ENCODE measurements at regions not wholly inside any gene's neighbourhood (a gene's known extent, or its start where the extent isn't known, plus 50 kb on each side); places are given as distances from the start of the nearest gene placed in this dataset.

DNA sequence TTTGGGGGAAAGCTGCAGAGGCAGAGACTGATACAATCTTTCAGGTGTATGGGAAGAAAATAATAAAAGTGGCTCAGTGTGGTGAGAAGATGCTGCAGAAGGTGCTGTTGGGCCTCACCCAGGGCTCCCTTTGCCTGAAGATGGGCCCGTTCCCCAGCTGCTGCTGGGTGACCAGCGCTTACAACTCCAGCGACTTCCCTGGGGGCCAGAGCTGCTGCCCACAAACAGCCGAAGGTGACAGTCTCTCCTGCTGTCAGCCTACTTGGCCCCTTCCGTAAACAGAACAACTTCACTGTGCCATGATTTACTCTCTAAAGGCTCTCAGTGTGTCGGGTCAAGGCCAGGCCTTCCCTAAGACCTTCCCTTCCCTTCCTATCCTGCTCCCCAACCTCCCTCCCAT is 93.6 kb upstream of the PCBD1 start:
- Mint-ChIP-seq H3K9me3 (ENCODE audit: insufficient read depth) (no peaks in the 10 kb centered on the region), H3K27ac (no peak overlapping the region), H3K27me3 (peaks cover 5% of the 10 kb centered on the region), H3K4me3 (no peak overlapping the region), H3K4me1 (peaks cover 12% of the 10 kb centered on the region)
- H3K9ac ChIP-seq (ENCODE audit: low read length) = peak overlapping the region; percentile 48
- TF ChIP-seq EZH2 (IDR thresholded peaks at IDR 0.05; ENCODE audit: borderline replicate concordance, insufficient read depth, low read depth, low read length, poor library complexity, severe bottlenecking) = no peak
- TF ChIP-seq, protein P1, sequence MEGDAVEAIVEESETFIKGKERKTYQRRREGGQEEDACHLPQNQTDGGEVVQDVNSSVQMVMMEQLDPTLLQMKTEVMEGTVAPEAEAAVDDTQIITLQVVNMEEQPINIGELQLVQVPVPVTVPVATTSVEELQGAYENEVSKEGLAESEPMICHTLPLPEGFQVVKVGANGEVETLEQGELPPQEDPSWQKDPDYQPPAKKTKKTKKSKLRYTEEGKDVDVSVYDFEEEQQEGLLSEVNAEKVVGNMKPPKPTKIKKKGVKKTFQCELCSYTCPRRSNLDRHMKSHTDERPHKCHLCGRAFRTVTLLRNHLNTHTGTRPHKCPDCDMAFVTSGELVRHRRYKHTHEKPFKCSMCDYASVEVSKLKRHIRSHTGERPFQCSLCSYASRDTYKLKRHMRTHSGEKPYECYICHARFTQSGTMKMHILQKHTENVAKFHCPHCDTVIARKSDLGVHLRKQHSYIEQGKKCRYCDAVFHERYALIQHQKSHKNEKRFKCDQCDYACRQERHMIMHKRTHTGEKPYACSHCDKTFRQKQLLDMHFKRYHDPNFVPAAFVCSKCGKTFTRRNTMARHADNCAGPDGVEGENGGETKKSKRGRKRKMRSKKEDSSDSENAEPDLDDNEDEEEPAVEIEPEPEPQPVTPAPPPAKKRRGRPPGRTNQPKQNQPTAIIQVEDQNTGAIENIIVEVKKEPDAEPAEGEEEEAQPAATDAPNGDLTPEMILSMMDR (IDR thresholded peaks at IDR 0.05) = no peak
- peak overlapping the region in 1 of 2 donors; percentile 19 for H3K27ac ChIP-seq (ENCODE audit: low read length in 2 of 2)
- H3K4me2 ChIP-seq (replicated peaks; ENCODE audit: low read depth, low read length, poor library complexity, severe bottlenecking) = peak overlapping the region; percentile 57
- H3K4me1 ChIP-seq (ENCODE audit: control insufficient read depth in 2 of 2, insufficient read depth in 2 of 2, low read length in 2 of 2) = peaks cover 5 to 9% of the 10 kb centered on the region in 2 donors
- H3K27me3 ChIP-seq (replicated peaks in 1 of 4; ENCODE audit: control extremely low read depth in 1 of 4, control insufficient read depth in 3 of 4, insufficient read depth in 4 of 4, low read length in 3 of 4) = no peaks in the 10 kb centered on the region
- ChIA-PET POLR2A (no interaction called here), CTCF (no interaction called here)
- 72% methylated on average over 6 of the region's 6 CpGs for WGBS (ENCODE audit: insufficient coverage)
- DNase-seq (no peak), ATAC-seq (ENCODE audit: low read depth) (no peak)
- H3K79me2 ChIP-seq (ENCODE audit: control insufficient read depth, insufficient read depth, low read length) = no peaks in the 10 kb centered on the region
- no peaks in the 10 kb centered on the region for H4K20me1 ChIP-seq (ENCODE audit: control insufficient read depth, insufficient read depth, low read length, poor library complexity, severe bottlenecking)
- no peak overlapping the region for H3K4me3 ChIP-seq (ENCODE audit: control extremely low read depth in 1 of 5, extremely low read depth in 1 of 5, insufficient read depth in 1 of 5, low read depth in 2 of 5, low read length in 4 of 5)
- H3K36me3 ChIP-seq (replicated peaks in 1 of 2; ENCODE audit: control extremely low read depth in 1 of 2, control insufficient read depth in 1 of 2, extremely low read depth in 1 of 2, insufficient read depth in 2 of 2, low read length in 1 of 2) = no peaks in the 10 kb centered on the region
- intact Hi-C loops (cut with micrococcal nuclease) = no loop called here
- H3K9me3 ChIP-seq (ENCODE audit: control extremely low read depth in 1 of 3, control insufficient read depth in 2 of 3, insufficient read depth in 1 of 3, low read length in 2 of 3) = no peaks in the 10 kb centered on the region
- H2AFZ ChIP-seq (ENCODE audit: insufficient read depth, low read depth, low read length, poor library complexity, severe bottlenecking) = peak overlapping the region; percentile 78

DNA sequence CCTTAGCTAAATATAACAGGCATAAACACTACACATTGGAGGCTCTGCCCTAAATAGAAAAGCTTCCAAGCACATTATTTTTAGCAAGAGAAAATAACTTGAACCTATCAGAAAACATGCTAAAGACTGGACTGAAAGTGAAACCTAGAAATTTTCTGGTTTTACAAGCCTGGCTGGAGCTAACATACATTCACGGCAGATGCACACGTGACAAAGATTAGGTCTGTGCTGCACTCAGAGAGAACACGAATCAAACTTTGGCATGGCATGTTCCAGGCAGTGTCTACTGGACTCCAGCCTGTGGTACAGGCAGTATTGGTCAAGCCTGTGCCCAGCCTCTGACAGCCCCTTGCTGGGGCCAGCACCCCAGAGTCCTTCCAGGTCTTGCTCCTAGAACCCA is 94.1 kb upstream of the PCBD1 start:
- no peak overlapping the region for H3K27ac Mint-ChIP-seq

More for the DNA sequence above, 94.1 kb upstream of the PCBD1 start:
- peak overlapping the region; percentile 57 for H3K4me2 ChIP-seq (replicated peaks; ENCODE audit: low read depth, low read length, poor library complexity, severe bottlenecking)
- no peak for ATAC-seq (ENCODE audit: low read depth)
- H3K36me3 ChIP-seq (replicated peaks in 1 of 2; ENCODE audit: control extremely low read depth in 1 of 2, control insufficient read depth in 1 of 2, extremely low read depth in 1 of 2, insufficient read depth in 2 of 2, low read length in 1 of 2) = no peaks in the 10 kb centered on the region
- H3K27ac ChIP-seq (ENCODE audit: low read length in 2 of 2) = peak overlapping the region in 1 of 2 donors; percentile 19
- H4K20me1 ChIP-seq (ENCODE audit: control insufficient read depth, insufficient read depth, low read length, poor library complexity, severe bottlenecking) = no peaks in the 10 kb centered on the region
- H3K9me3 Mint-ChIP-seq (ENCODE audit: insufficient read depth) = no peaks in the 10 kb centered on the region
- peak overlapping the region; percentile 48 for H3K9ac ChIP-seq (ENCODE audit: low read length)
- peaks cover 5 to 9% of the 10 kb centered on the region in 2 donors for H3K4me1 ChIP-seq (ENCODE audit: control insufficient read depth in 2 of 2, insufficient read depth in 2 of 2, low read length in 2 of 2)
- peak overlapping the region in 1 of 5 experiments; percentile 24 for H3K4me3 ChIP-seq (ENCODE audit: control extremely low read depth in 1 of 5, extremely low read depth in 1 of 5, insufficient read depth in 1 of 5, low read depth in 2 of 5, low read length in 4 of 5)
- H3K4me3 Mint-ChIP-seq = peak overlapping the region; percentile 27
- intact Hi-C loops (cut with micrococcal nuclease) = no loop called here
- POLR2A ChIA-PET = no interaction called here
- H3K9me3 ChIP-seq (ENCODE audit: control extremely low read depth in 1 of 3, control insufficient read depth in 2 of 3, insufficient read depth in 1 of 3, low read length in 2 of 3) = no peaks in the 10 kb centered on the region
- 8% methylated on average over 3 of the region's 3 CpGs for WGBS (ENCODE audit: insufficient coverage)
- H3K27me3 Mint-ChIP-seq = peaks cover 5% of the 10 kb centered on the region
- no peak for DNase-seq
- TF ChIP-seq, protein P1 (IDR thresholded peaks at IDR 0.05) = no peak
- TF ChIP-seq EZH2 (IDR thresholded peaks at IDR 0.05; ENCODE audit: borderline replicate concordance, insufficient read depth, low read depth, low read length, poor library complexity, severe bottlenecking) = no peak
- no peaks in the 10 kb centered on the region for H3K27me3 ChIP-seq (replicated peaks in 1 of 4; ENCODE audit: control extremely low read depth in 1 of 4, control insufficient read depth in 3 of 4, insufficient read depth in 4 of 4, low read length in 3 of 4)
- H3K4me1 Mint-ChIP-seq = peaks cover 12% of the 10 kb centered on the region
- peak overlapping the region; percentile 78 for H2AFZ ChIP-seq (ENCODE audit: insufficient read depth, low read depth, low read length, poor library complexity, severe bottlenecking)
- CTCF ChIA-PET = no interaction called here
- H3K79me2 ChIP-seq (ENCODE audit: control insufficient read depth, insufficient read depth, low read length) = no peaks in the 10 kb centered on the region
